Right cardiac atrium (tissue), 5 donors: ENCODE measurements at regions not wholly inside any gene's neighbourhood (a gene's known extent, or its start where the extent isn't known, plus 50 kb on each side); places are given as distances from the start of the nearest gene placed in this dataset.

Source experiments
- ATAC-seq, 2 donors: fragments of 200-7000 bp; cut with Tn5 transposase; one replicate each; pipeline versions ENCODE4 v1.8.0 to v1.9.1; 2020; ENCODE audit warnings: moderate library complexity in 2 of 2, mild to moderate bottlenecking in 1 of 2
- DNase-seq, 3 donors: peaks; one replicate each; pipeline ENCODE4 v3.0.0-alpha.2; 2020
- H3K27ac ChIP-seq: one replicate; pipeline ENCODE4 v1.5.1; 2013; ENCODE audit warnings: mild to moderate bottlenecking, low read length, control low read depth, moderate library complexity
- H3K27me3 ChIP-seq: one replicate; pipeline ENCODE4 v1.6.1; 2013; ENCODE audit not compliant: control insufficient read depth, insufficient read depth
- H3K4me1 ChIP-seq: one replicate; pipeline ENCODE4 v1.6.1; 2013; ENCODE audit warnings: low read length; ENCODE audit not compliant: control insufficient read depth, insufficient read depth
- H3K4me3 ChIP-seq: one replicate; pipeline ENCODE4 v1.5.1; 2013; ENCODE audit warnings: low read length, control low read depth
- H3K9me3 ChIP-seq: one replicate; pipeline ENCODE4 v1.6.1; 2013; ENCODE audit warnings: low read length; ENCODE audit not compliant: control insufficient read depth
- WGBS: extraction: QIAGEN DNeasy Blood & Tissue Kit; methylation state at CpG from one replicate; pipeline ENCODE4 v1.1.7; 2013; 5-methylcytosine and 5-hydroxymethylcytosine counted together
- intact Hi-C, 4 donors: fragments of 100-400 bp; cut with DNase I; formaldehyde crosslinking; loops; one replicate each; pipeline versions ENCODE4 v1.11.0 to v1.14.0; 2022 to 2023
- donor health status: healthy with polysubstance abuse.
- donor health status: DM: no; HTN: yes; CAD: no.
- donor health status: DM: no; HTN: no; CAD: no.
- donor health status: DM: no; HTN: yes; CAD: no; lungs with severe emphysema.
- donor health status: DM: yes; HTN: yes; CAD: no.

DNA sequence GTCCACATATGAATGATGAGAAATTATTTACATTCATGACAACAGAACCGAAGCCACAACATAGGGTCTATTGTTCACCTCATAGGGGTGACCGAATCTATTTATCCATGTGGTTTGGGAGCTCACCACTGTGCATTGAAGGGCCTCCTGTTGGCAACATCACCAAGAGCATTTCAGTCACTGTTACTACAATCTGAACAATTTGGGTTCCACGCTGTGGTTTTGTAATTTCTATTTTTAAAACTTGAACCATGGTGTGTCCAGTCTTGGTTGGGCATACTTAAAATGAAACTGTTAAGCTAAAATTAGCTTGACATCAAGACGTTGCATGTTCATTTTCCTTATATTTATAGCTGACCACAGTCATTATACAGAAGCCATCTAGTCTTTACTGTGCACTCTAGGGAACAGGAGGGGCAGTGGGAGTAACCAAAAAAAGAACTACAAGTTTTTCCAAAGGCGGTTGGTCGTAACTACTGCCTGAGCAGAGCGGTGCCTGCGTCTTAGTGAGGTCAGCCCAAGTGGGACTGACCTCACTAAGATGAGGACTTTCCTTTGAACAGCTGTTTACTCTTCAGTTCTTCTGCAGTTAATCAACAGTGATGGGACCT lies 192.1 kb downstream of the SPRY1 start:
- no peak overlapping the region for H3K27ac ChIP-seq
- DNase-seq, result no peak
- ATAC-seq, result peak; percentile 78 to 83
- 66% methylated on average over 8 of the region's 8 CpGs for WGBS
- no peaks in the 10 kb centered on the region for H3K9me3 ChIP-seq
- H3K4me1 ChIP-seq, result no peaks in the 10 kb centered on the region
- no peaks in the 10 kb centered on the region for H3K27me3 ChIP-seq
- intact Hi-C loops, result no loop called here
- H3K4me3 ChIP-seq, result no peak overlapping the region

DNA sequence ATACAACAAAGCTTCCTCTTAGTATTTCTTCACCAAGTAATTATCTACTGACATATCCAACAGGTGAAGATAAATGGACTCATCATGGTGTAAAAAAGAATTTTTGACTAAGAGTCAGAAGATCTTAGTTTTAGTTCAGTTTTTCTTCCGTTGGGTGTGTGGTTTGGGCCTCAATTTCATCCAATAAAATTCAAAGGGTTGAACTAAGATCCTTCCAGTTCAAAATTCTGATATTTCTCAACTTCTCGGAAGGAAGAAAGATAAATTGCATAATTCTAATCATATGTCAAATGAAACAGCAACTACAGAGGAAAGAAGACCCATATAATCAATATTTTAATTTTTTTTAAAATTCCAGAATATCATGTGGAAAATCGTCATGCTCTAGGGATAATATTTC lies 192.7 kb downstream of the SPRY1 start:
- 83% methylated on average over 3 of the region's 3 CpGs for WGBS
- DNase-seq (no peak), ATAC-seq (no peak)
- Histone ChIP-seq H3K4me3 (no peak overlapping the region), H3K4me1 (no peaks in the 10 kb centered on the region), H3K27ac (no peak overlapping the region), H3K9me3 (no peaks in the 10 kb centered on the region), H3K27me3 (no peaks in the 10 kb centered on the region)
- intact Hi-C loops, result no loop called here

DNA sequence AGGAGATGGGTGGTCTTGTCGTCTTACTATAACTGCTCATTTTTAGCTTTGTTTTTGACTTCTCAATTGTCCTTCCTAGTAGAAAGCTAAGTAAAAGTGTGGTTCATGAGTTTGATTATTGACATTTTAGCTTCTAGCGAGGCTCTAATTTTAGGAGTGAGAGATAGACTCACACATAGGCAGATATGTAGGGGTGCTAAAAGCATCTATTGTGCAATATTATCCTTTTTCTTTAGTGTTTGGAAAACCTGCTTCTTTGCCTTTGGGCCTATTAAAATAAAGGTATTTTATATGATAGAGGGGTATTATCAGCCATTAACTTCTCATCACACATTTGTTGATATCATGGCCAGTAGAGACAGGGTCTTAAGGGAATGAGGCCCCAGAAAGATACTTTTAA lies 195.3 kb downstream of the SPRY1 start:
- ATAC-seq (no peak), DNase-seq (no peak)
- no peak overlapping the region for H3K27ac ChIP-seq
- H3K9me3 ChIP-seq, result no peaks in the 10 kb centered on the region
- H3K4me3 ChIP-seq, result no peak overlapping the region
- intact Hi-C loops, result no loop called here
- H3K27me3 ChIP-seq, result no peaks in the 10 kb centered on the region
- H3K4me1 ChIP-seq, result no peaks in the 10 kb centered on the region
- 92% methylated on average over 2 of the region's 2 CpGs for WGBS

DNA sequence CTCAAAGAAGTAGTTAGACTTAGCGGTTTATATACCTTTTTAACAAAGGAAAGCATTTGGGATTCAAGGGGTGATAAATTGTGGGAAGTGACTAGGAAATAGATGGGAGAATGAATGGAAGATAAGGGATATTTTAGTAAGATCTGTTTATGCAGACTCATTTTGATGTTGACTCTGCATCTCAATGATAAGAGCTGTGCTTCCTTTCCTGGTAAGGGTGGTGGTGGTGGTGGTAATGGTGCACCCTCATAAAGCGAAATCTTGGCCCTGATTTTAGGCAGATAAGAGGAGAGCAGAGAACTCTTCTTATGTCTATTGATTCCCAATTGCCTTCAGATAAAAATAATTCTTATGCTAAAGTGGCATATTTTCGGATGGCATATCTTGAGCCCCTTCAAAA lies 197.1 kb downstream of the SPRY1 start:
- Histone ChIP-seq H3K4me1 (no peaks in the 10 kb centered on the region), H3K4me3 (no peak overlapping the region), H3K27me3 (no peaks in the 10 kb centered on the region), H3K27ac (no peak overlapping the region), H3K9me3 (no peaks in the 10 kb centered on the region)
- DNase-seq (no peak), ATAC-seq (no peak)
- intact Hi-C loops, result no loop called here
- WGBS, result 84% methylated on average over 3 of the region's 3 CpGs

DNA sequence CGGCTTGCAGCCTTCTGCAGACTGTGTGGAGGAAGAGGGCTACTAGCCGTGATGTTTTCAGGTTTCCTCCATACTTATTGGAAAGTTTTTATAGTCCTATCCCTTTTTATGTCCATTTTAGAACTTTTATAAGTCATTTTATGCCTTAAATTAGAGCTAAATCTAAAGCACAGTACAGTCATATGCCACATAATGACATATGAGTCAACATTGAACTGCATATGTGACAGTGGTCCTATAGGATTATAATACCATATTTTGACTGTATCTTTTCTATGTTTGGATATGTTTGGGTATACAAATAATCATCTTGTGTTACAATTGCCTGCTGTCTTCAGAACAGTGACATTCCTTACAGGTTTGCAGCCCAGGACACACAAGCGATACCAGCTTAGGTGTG lies 200.2 kb downstream of the SPRY1 start:
- no peaks in the 10 kb centered on the region for H3K9me3 ChIP-seq
- ATAC-seq, result no peak
- 96% methylated on average over 3 of the region's 3 CpGs for WGBS

DNA sequence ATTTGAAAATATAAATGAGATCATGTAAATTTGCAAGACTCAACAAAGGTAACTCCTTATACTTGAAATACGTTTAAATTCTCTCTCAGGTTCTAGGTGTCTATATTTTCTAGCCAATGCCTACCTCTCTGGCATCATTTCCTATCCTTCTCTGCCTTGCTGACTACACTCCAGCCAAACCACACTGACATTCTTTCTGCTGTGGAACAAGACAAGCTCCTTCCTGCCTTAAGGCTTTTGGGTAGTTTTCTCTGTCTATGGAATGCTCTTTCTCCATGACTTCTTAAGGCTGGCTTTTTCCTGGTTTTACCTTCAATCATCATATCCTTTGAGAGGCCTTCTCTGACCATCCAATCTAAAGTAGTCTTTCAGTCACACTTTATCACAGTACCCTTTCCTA lies 201.0 kb downstream of the SPRY1 start:
- H3K27me3 ChIP-seq, result no peaks in the 10 kb centered on the region
- H3K4me1 ChIP-seq, result peaks cover 2% of the 10 kb centered on the region
- H3K27ac ChIP-seq, result no peak overlapping the region
- ATAC-seq (no peak), DNase-seq (no peak)
- WGBS, result 94% methylated on average over 1 of the region's 1 CpG
- no peak overlapping the region for H3K4me3 ChIP-seq
- intact Hi-C loops, result no loop called here
- H3K9me3 ChIP-seq, result no peaks in the 10 kb centered on the region

More for the DNA sequence above, 200.2 kb downstream of the SPRY1 start:
- Histone ChIP-seq H3K4me1 (peaks cover 2% of the 10 kb centered on the region), H3K27ac (no peak overlapping the region), H3K27me3 (no peaks in the 10 kb centered on the region), H3K4me3 (no peak overlapping the region)
- intact Hi-C loops, result no loop called here
- no peak for DNase-seq

DNA sequence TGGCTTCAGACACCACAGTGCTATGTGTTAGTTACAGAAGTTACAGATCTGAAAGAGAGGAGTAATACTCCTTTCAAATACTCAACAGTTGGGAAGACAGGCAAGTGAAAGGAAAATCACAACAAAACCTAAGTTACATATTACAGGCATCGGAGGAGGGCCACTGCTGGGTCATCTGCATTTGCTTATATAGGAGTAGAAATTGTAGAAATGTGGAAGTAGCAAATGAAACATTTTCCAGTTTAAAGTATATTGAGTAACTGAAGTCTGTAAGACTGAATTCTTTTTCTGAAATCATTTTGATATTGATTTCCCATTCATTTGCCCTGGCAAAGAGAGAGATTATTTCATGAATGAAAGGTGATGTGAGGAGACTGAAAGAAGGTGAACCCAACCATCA lies 201.7 kb downstream of the SPRY1 start:
- peaks cover 2% of the 10 kb centered on the region for H3K4me1 ChIP-seq
- intact Hi-C loops, result no loop called here
- no peak overlapping the region for H3K27ac ChIP-seq
- 89% methylated on average over 1 of the region's 1 CpG for WGBS
- H3K27me3 ChIP-seq, result no peaks in the 10 kb centered on the region
- no peak for ATAC-seq
- no peaks in the 10 kb centered on the region for H3K9me3 ChIP-seq
- no peak overlapping the region for H3K4me3 ChIP-seq
- DNase-seq, result no peak

DNA sequence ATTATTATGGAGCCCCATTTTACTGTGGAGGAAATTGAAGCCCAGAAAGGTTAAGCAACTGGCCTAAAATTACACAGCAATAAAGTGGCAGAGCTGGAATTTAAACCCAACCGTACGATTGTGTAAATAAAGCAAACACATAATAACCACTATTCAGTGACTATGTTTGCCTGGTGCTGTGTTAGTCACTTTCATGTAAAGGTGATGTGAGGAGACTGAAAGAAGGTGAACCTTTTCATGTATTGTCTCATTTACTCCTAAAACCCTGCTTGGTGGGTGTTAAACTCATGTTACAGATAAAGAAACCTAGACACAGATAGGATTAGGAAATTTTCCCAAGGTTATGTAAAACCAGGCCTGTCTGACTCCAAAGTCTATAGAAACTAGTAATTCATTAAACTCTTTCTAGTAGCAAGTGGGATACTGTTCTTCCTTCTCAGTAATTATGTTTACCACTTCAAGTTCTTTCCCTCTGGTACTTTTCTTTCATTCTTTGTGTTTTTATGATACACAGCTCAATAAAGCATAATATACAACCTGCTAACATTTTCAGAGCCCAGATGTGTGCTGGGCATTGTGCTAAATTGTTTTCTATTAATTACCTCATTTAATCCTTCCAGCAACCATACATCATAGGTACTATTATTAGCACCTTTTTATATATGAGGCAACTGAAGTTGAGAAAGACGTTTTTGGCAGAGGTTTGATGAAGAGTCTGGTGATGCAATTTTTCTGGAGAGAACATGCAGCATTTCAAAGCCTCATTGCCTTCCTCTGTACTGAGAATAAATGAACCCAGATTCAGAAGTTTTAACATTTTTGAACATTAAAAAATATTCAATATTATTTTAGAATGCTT lies 202.7 kb downstream of the SPRY1 start:
- ATAC-seq (peak; percentile 70 to 73), DNase-seq (no peak)
- Histone ChIP-seq H3K4me3 (no peak overlapping the region), H3K27me3 (no peaks in the 10 kb centered on the region), H3K27ac (no peak overlapping the region), H3K9me3 (no peaks in the 10 kb centered on the region), H3K4me1 (peaks cover 2% of the 10 kb centered on the region)
- 70% methylated on average over 3 of the region's 3 CpGs for WGBS
- intact Hi-C loops, result no loop called here

DNA sequence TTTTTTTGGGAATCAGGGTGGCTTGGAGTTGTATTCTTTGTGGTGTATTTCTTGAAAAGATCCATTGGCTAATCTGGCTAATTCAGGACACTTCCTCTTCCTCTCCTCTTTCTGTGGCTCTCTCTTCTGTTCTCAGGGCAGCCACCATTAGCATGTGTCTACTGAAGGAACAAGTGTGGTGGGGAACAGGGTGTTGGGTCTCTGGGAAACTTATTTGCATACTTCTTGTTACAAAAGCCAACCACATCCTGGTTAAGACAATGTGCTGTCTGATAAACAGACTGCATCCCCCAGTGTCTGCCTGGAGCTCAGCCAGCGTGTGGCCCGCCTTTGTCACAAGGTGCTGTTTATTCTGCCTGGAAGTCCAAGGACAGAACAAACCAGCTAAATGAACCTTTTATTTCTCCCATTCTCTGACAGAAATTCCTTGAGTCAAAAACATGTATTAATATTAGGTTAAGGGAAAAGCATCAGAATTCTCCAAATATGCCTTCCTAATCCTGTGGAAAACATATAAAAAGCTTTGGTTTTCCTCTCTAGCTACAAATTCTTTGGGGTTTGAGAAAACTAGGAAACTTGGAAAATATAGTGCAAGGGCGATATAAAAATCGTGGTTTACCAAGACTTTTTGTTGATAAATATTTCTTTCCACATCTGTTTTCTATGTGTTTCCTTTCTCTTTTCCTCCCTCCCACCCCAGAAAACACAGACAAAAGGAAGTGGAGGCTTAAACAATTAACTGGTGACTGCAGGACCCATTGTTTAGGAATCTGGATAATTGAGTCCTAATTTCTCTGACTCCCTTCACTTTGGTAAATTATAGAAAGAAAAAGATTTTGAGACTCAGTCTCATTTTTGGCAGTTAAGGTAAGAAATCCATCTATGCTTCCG lies 203.6 kb downstream of the SPRY1 start:
- WGBS, result 39% methylated on average over 5 of the region's 5 CpGs
- Histone ChIP-seq H3K4me3 (no peak overlapping the region), H3K27ac (no peak overlapping the region), H3K9me3 (no peaks in the 10 kb centered on the region), H3K27me3 (no peaks in the 10 kb centered on the region), H3K4me1 (peaks cover 2% of the 10 kb centered on the region)
- DNase-seq (peak; percentile 66 to 85 (median 84)), ATAC-seq (peak; percentile 88 to 90)
- intact Hi-C loops, result no loop called here

DNA sequence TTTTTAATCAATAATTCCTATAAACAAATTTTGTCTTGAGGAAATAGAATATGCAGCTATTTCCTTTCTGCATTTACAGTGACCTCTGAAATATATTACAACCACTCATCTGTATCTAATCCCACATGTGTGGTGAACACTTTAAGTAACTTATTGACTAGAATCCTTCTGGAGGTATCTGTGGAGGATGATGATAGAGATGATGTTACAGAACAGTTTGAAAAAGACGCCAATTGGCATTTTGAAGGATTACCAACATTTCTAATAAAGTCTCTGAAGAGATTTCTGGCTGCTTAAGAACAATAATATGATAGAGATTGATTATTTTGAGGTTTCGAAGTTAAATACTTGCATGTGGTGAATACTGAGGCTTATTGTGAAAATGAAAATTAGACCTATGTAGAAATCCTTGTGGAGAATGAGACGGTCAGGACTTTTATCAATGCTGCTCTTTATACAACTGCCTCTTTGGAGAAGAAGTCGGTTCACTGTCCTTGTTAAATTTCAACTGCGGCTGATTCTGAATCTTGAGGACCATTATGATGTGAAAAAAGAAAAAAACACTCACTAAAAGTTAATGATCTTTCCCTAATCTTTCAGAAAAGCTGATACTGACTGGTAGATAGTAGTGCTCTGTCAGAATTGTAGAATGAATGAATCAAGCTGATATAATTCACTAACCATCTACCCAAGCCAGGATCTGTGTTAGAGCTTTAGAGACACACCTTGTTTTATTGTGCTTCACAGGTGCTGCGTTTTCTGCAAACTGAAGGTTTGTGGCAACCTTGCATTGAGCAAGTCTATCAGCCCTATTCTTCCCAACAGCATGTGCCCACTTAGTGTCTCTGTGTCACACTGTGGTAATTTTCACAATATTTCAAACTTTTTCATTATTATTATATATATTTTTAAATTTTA lies 204.7 kb downstream of the SPRY1 start:
- Histone ChIP-seq H3K27ac (no peak overlapping the region), H3K9me3 (no peaks in the 10 kb centered on the region), H3K4me3 (no peak overlapping the region), H3K4me1 (peaks cover 2% of the 10 kb centered on the region), H3K27me3 (no peaks in the 10 kb centered on the region)
- intact Hi-C loops, result no loop called here
- 86% methylated on average over 6 of the region's 6 CpGs for WGBS
- ATAC-seq, result no peak
- no peak for DNase-seq
